ENCODE measurements at regions not wholly inside any gene's neighbourhood (a gene's known extent, or its start where the extent isn't known, plus 50 kb on each side); places are given as distances from the start of the nearest gene placed in this dataset.
A peak's percentile ranks its signal among the peaks of the same experiment; 100 is the strongest.
"Not testable (repeated sequence)": the region's sequence is repeated elsewhere in the genome, so short reads cannot be mapped to it uniquely, and the experiment has no call there.

DNA sequence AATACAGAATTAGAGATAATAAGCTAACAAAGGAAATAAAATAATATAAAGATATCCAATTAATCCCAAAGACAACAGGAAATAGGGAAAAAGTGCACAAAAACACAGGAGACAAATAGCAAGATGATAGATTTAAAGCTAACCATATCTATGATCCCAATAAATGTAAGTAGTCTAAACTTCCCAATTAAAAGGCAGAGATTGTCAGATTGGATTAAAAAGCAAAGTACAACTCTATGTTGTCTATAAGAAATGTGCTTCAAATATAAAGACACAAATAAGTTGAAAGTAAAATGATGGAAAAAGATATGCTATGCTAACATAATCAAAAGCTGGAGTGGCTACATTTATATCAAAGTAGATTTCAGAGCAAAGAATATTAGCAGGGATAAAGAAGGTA is 133.1 kb upstream of the ATP2B2 start:
- no peak overlapping the region for H3K4me3 Mint-ChIP-seq
- no peaks in the 10 kb centered on the region for H3K4me1 Mint-ChIP-seq
- H3K27me3 Mint-ChIP-seq = peaks cover 19 to 58% (median 47%) of the 10 kb centered on the region in 3 donors
- H3K36me3 Mint-ChIP-seq = peaks cover 9 to 20% of the 10 kb centered on the region in 2 donors
- ATAC-seq (ENCODE audit: low read depth in 2 of 2) = no peak
- H3K27ac Mint-ChIP-seq = no peak overlapping the region
- DNase-seq = no peak
- H3K9me3 Mint-ChIP-seq = peaks cover 20 to 43% (median 31%) of the 10 kb centered on the region in 7 donors

DNA sequence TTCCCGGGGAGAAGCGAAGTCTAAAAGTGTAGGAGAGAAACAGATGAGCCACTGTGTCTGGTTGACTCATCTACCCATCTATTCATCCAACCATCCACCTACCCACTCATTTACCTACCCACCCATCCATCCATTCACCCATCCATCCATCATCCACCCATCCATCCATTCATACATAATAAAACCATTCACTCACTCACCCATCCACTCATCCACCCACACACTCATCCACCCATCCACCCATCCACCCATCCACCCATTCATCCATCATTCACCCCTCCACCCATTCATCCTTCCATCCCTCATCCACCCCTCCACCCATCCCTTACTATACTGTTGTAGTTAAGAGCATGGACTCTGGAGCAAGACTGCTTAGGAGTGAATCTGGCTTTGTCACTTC is 136.4 kb upstream of the ATP2B2 start:
- ATAC-seq (ENCODE audit: low read depth in 2 of 2) (no peak), DNase-seq (no peak)
- Mint-ChIP-seq H3K4me3 (no peak overlapping the region), H3K9me3 (peaks cover 15 to 37% (median 25%) of the 10 kb centered on the region in 7 donors), H3K27me3 (peaks cover 16 to 56% (median 45%) of the 10 kb centered on the region in 3 donors), H3K36me3 (peaks cover 9 to 20% of the 10 kb centered on the region in 2 donors), H3K4me1 (no peaks in the 10 kb centered on the region), H3K27ac (no peak overlapping the region)

DNA sequence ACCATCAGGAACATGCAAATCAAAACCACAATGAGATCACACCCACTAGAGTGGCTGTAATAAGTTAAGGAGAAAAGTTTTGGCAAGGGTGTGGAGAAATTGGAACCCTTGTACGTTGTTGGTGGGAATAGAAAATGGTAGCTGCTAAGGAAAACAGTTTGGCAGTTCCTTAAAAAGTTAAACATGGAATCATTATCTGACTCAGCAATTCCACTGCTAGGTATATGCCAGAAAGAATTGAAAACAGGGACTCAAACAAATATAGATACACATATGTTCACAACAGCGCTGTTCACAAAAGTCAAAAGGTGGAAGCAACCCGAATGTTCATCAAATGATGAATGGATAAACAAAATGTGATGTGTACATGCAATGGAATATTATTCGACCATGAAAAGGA is 138.8 kb upstream of the ATP2B2 start:
- H3K27me3 Mint-ChIP-seq = peaks cover 11 to 54% (median 45%) of the 10 kb centered on the region in 3 donors
- peaks cover 4 to 6% of the 10 kb centered on the region in 2 donors for H3K36me3 Mint-ChIP-seq
- H3K4me3 Mint-ChIP-seq = no peak overlapping the region
- no peak overlapping the region for H3K27ac Mint-ChIP-seq
- no peak for ATAC-seq (ENCODE audit: low read depth in 2 of 2)
- H3K4me1 Mint-ChIP-seq = no peaks in the 10 kb centered on the region
- no peak for DNase-seq
- H3K9me3 Mint-ChIP-seq = peaks cover 0 to 12% (median 7%) of the 10 kb centered on the region in 7 donors

DNA sequence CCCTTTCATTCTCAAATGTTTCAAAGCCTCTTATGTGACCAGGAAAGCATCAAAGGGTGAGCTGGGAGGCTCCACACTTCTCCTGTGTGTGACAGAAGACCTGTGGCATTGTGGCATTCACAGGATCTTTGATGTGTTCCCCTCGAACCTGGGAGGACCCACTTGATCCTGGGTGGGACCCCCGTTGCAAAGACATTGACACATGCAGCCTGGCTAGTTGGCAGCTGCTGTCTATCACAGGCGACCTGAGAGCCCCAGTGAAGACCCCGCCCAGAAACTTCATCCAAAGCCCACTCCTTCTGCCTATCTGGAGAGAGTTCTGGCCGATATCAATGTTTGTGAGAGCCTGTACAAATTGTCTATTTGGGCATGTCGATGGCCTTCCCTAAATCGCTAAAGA is 140.4 kb upstream of the ATP2B2 start:
- no peak for DNase-seq
- Mint-ChIP-seq H3K4me3 (no peak overlapping the region), H3K9me3 (peaks cover 0 to 4% (median 0%) of the 10 kb centered on the region in 7 donors), H3K4me1 (no peaks in the 10 kb centered on the region), H3K27ac (no peak overlapping the region), H3K36me3 (no peaks in the 10 kb centered on the region), H3K27me3 (peaks cover 7 to 38% (median 30%) of the 10 kb centered on the region in 3 donors)
- no peak for ATAC-seq (ENCODE audit: low read depth in 2 of 2)

DNA sequence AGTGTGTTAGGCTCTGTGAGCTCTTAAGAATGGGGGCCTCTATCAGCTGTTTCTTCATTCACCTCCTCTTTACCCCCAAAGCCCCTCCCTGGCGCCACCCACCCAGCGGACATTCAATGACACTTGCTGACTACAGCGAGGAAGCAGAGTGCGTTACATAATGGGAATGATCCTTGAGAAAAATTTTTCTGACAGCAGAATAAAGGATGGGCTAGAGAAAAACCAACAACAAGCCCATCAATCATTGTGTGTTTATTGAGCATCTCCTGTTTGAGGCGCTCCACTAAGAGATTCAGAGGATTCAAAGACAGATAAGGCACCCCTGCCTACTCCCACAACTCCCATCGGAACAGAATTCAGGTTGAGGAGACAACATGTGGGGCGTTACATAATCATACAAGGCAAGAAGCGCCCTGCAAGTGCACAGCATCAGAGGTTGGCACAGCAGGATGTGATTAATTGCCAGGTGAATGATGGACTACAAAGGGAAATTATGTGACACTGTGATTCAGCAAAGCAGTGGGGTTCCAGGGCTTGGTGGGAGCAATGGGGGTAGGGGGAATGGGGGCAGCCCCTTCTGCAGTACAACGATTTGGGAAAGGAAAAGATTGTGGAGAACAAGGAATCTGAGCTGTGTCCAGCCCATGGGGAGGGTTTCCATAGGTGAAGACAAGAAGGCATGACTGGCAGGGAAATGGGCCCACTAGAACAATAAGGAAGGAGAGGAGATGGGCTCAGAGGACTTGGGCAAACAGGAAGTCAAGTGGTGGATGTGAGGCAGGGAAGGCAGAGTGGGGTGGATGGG is 141.3 kb upstream of the ATP2B2 start:
- Mint-ChIP-seq H3K9me3 (peaks cover 0 to 7% (median 4%) of the 10 kb centered on the region in 7 donors), H3K27ac (no peak overlapping the region), H3K4me3 (no peak overlapping the region), H3K4me1 (no peaks in the 10 kb centered on the region), H3K36me3 (no peaks in the 10 kb centered on the region), H3K27me3 (peaks cover 5 to 36% (median 34%) of the 10 kb centered on the region in 3 donors)
- DNase-seq (no peak), ATAC-seq (ENCODE audit: low read depth in 2 of 2) (no peak)

DNA sequence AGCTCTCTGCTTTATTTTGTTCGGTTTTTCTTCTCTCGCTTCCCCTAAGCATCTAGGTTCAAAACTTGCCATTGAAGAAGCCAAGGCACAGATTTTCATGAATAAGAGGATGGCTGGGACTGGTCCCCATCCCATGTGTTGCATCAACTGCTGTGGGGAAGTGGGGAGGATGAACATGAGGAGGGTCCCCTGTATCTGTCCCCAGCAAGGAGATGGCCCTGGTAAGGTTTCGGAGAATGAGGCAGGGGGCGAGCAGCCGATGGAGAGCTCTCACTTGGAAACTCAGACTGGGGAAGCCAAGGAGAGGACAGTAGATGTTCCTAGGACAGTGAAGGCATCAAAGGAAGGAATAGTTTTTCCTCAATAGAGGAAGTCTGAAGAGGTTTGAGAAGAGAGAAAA is 142.0 kb upstream of the ATP2B2 start:
- no peaks in the 10 kb centered on the region for H3K36me3 Mint-ChIP-seq
- H3K4me1 Mint-ChIP-seq = no peaks in the 10 kb centered on the region
- peaks cover 0 to 7% (median 5%) of the 10 kb centered on the region in 7 donors for H3K9me3 Mint-ChIP-seq
- no peak for DNase-seq
- no peak overlapping the region for H3K4me3 Mint-ChIP-seq
- no peak overlapping the region for H3K27ac Mint-ChIP-seq
- ATAC-seq (ENCODE audit: low read depth in 2 of 2) = no peak
- peaks cover 5 to 31% (median 29%) of the 10 kb centered on the region in 3 donors for H3K27me3 Mint-ChIP-seq

DNA sequence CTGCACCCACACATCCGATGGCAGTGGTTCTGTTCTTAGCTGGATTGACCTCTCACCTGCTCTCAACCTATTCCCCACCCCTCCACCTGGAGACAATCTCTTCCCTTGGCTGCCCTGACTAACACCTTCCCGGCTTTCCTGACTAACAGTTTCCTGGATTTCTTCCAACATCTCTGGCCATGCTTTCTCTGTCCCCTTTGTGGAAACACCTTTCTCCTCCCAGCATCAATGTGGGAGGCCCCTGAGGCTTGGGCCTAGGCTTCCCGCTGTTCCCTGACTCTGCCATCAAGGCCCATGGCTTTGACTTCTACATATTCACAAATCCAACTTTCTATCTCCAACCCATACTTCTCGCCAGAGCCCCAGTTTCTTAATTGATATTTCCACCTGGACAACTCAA is 142.8 kb upstream of the ATP2B2 start:
- DNase-seq = no peak
- Mint-ChIP-seq H3K4me3 (no peak overlapping the region), H3K27ac (no peak overlapping the region), H3K27me3 (peaks cover 10 to 24% (median 21%) of the 10 kb centered on the region in 3 donors), H3K36me3 (no peaks in the 10 kb centered on the region), H3K9me3 (peaks cover 0 to 7% (median 5%) of the 10 kb centered on the region in 7 donors), H3K4me1 (no peaks in the 10 kb centered on the region)
- no peak for ATAC-seq (ENCODE audit: low read depth in 2 of 2)

DNA sequence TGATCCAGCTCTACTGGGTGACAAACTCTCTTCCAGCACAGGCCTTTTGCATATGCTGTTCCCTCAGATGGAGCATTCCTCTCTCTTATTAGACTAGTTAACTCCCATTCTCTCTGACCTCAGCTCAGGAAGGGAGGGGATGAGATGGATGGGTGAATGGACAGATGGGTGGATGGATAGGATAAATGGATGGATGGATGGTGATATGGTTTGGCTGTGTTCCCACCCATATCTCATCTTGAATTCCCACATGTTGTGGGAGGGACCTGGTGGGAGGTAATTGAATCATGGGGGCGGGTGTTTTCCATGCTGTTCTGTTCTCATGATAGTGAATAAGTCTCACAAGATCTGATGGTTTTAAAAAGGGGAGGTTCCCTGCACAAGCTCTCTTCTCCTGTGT is 144.1 kb upstream of the ATP2B2 start:
- ATAC-seq (ENCODE audit: low read depth in 2 of 2); H3K36me3 Mint-ChIP-seq; H3K27ac Mint-ChIP-seq; H3K4me3 Mint-ChIP-seq; H3K9me3 Mint-ChIP-seq; DNase-seq; H3K4me1 Mint-ChIP-seq: not testable (repeated sequence)
- H3K27me3 Mint-ChIP-seq = peaks cover 14 to 28% (median 22%) of the 10 kb centered on the region in 3 donors

DNA sequence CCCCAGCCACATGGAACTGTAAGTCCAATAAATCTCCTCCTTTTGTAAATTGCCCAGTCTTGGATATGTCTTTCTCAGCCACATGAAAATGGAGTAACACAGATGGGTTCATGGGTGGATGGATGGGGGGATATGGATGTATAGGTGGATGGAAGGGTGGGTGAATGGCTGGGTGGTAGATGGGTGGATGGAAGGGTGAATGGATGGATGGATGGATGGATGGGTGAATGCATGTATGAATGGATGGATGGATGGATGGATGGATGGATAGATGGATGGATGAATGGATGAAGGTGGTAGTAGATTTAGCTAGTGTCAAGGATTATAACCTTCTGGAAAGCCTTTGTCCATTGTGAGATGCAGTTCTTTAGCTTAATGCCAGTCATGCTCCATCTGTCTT is 146.1 kb upstream of the ATP2B2 start:
- H3K27me3 Mint-ChIP-seq = peaks cover 20 to 38% (median 38%) of the 10 kb centered on the region in 3 donors
- H3K9me3 Mint-ChIP-seq = peaks cover 0 to 7% (median 5%) of the 10 kb centered on the region in 7 donors
- ATAC-seq (ENCODE audit: low read depth in 2 of 2) = no peak
- peaks cover 0 to 2% of the 10 kb centered on the region in 2 donors for H3K36me3 Mint-ChIP-seq
- H3K4me1 Mint-ChIP-seq = no peaks in the 10 kb centered on the region
- DNase-seq = no peak
- no peak overlapping the region for H3K4me3 Mint-ChIP-seq
- H3K27ac Mint-ChIP-seq = peak overlapping the region in 1 of 6 donors; percentile 77

DNA sequence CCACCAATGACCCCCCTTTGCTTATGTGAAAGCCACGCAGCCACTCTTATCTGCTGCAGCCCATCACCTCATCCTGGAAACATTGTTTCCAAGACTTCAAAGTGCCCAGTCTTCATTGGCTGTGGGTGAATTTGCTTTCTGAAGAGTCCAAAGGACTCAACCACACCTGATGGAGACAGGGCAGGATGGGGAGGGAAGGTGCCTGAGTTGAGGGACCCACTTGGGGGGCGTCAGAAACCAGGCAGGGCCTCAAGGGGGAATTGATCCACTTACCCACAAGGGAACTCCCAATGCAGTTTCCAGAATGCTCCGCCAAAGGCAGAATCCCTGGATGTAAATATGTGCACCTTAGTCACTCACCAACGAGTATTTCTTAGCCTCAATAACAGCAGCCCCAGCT is 147.9 kb upstream of the ATP2B2 start:
- no peak for ATAC-seq (ENCODE audit: low read depth in 2 of 2)
- H3K27me3 Mint-ChIP-seq = peaks cover 30 to 52% (median 52%) of the 10 kb centered on the region in 3 donors
- peaks cover 0 to 10% (median 5%) of the 10 kb centered on the region in 7 donors for H3K9me3 Mint-ChIP-seq
- DNase-seq = no peak
- H3K4me1 Mint-ChIP-seq = no peaks in the 10 kb centered on the region
- H3K27ac Mint-ChIP-seq = no peak overlapping the region
- no peak overlapping the region for H3K4me3 Mint-ChIP-seq
- H3K36me3 Mint-ChIP-seq = peaks cover 0 to 8% of the 10 kb centered on the region in 2 donors

DNA sequence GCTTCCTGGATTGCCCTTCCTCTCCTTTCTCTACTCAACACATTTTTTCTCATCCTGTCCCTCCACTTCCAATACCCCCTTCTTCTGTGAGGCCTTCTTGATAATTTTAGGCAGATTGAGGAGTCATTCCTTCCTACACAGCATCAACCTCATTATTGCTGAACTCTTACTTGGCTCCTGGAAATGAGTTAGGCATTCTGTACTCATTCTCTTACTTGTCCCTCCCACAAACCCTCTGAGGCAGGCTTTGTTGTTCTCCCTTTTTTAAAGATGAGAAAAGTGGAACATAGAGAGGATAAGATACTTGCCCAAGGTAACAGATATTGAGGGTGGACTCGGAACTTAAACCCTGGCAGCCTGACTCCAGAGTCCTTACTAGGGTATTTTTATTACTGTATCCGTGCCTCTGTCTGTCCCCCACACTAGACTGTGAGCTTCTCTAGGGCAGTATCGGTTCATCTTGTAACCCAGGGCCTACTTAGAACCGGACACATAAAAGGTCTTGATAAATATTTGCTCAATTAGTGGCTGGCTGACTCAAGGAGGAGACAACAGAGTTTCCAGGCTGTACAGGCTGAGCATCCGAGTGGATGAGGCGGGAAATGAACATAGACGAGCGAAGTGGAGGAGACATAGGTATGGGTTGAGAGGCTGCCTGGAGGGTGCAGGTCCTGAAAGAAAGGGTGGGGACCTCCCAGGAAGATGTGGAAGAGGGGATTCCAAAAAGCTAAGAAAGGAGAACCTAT is 148.7 kb upstream of the ATP2B2 start:
- Mint-ChIP-seq H3K4me3 (no peak overlapping the region), H3K36me3 (peaks cover 0 to 8% of the 10 kb centered on the region in 2 donors), H3K4me1 (no peaks in the 10 kb centered on the region), H3K27me3 (peaks cover 32 to 56% (median 55%) of the 10 kb centered on the region in 3 donors), H3K9me3 (peaks cover 0 to 13% (median 5%) of the 10 kb centered on the region in 7 donors), H3K27ac (no peak overlapping the region)
- DNase-seq (no peak), ATAC-seq (ENCODE audit: low read depth in 2 of 2) (no peak)

DNA sequence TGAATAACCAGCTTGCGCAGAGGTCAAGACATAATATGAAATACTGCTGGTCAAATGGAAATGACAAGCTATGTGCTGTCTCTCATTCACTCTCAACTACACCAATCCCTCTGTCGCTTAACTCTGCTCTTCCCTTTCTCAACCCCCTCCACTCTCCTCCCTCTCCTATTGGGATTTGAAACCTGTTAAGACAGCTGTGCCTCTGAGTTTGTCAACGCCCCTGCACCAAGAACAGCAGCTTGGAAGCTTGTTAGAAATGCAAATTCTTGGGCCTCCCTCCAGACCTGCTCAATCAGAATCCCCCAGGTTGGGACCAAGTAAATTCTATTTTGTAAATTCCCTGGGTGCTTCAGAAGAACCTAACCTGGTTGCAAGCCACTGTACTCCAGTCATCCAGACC is 149.7 kb upstream of the ATP2B2 start:
- Mint-ChIP-seq H3K27me3 (peaks cover 32 to 63% (median 56%) of the 10 kb centered on the region in 3 donors), H3K4me1 (no peaks in the 10 kb centered on the region), H3K9me3 (peaks cover 0 to 19% (median 6%) of the 10 kb centered on the region in 7 donors), H3K36me3 (peaks cover 0 to 8% of the 10 kb centered on the region in 2 donors), H3K27ac (peak overlapping the region in 1 of 6 donors; percentile 71), H3K4me3 (no peak overlapping the region)
- no peak for DNase-seq
- no peak for ATAC-seq (ENCODE audit: low read depth in 2 of 2)

DNA sequence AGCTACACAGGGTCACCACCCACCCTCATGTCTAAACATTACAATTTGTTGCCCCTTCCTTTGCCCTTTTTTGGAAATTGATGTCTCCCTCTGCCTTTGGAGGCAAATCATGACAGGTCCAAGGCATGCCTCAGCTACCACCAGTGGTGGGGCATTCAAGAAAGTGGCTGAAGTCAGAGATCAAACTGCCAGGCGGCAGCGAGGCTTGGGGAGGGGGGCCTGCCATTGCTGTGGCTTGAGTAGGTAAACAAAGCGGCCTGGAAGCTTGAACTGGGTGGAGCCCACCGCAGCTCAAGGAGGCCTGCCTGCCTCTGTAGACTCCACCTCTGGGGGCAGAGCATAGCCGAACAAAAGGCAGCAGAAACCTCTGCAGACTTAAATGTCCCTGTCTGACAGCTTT is 152.0 kb upstream of the ATP2B2 start:
- H3K36me3 Mint-ChIP-seq; H3K27ac Mint-ChIP-seq; H3K4me3 Mint-ChIP-seq; H3K4me1 Mint-ChIP-seq; DNase-seq; ATAC-seq (ENCODE audit: low read depth in 2 of 2): not testable (repeated sequence)
- Mint-ChIP-seq H3K27me3 (peaks cover 32 to 54% (median 49%) of the 10 kb centered on the region in 3 donors), H3K9me3 (peaks cover 0 to 13% (median 4%) of the 10 kb centered on the region in 7 donors)

Measured in naive B cell (primary cell).